Suprapubic skin (tissue), 4 donors: ENCODE measurements at regions not wholly inside any gene's neighbourhood (a gene's known extent, or its start where the extent isn't known, plus 50 kb on each side); places are given as distances from the start of the nearest gene placed in this dataset.
A peak's percentile ranks its signal among the peaks of the same experiment; 100 is the strongest.

Source experiments
- DNase-seq, 2 donors: peaks; one replicate each; pipeline ENCODE4 v3.0.0-alpha.2; 2019; ENCODE audit warnings: low spot score in 2 of 2
- H3K27ac ChIP-seq: fragments of 200-600 bp; sonication (generic); one replicate; pipeline ENCODE4 v1.5.1; 2019
- H3K27me3 ChIP-seq: fragments of 200-600 bp; sonication (generic); one replicate; pipeline ENCODE4 v1.5.1; 2019
- H3K36me3 ChIP-seq: fragments of 200-600 bp; sonication (generic); one replicate; pipeline ENCODE4 v1.5.1; 2019
- H3K4me1 ChIP-seq: fragments of 200-600 bp; sonication (generic); one replicate; pipeline ENCODE4 v1.5.1; 2019
- H3K4me3 ChIP-seq: fragments of 200-600 bp; sonication (generic); one replicate; pipeline ENCODE4 v1.5.1; 2019; ENCODE audit warnings: mild to moderate bottlenecking
- H3K9me3 ChIP-seq: fragments of 200-600 bp; sonication (generic); one replicate; pipeline ENCODE4 v1.5.1; 2019
- CTCF ChIP-seq, 2 donors: fragments of 200-600 bp in 1 of 2; fragments of 450-650 bp in 1 of 2; sonication (generic) in 1 of 2; IDR thresholded peaks; one replicate each; pipeline ENCODE4 v1.5.1; 2016 to 2019; ENCODE audit warnings: antibody characterized with exemption in 2 of 2, mild to moderate bottlenecking in 1 of 2, moderate library complexity in 1 of 2
- EP300 ChIP-seq: sonication (generic); formaldehyde crosslinking; IDR thresholded peaks from one replicate; pipeline ENCODE4 v1.6.1; 2017; ENCODE audit warnings: antibody characterized with exemption
- POLR2A ChIP-seq, 2 donors: fragments of 450-650 bp; IDR thresholded peaks; one replicate each; pipeline ENCODE4 v1.6.1; 2017; ENCODE audit warnings: antibody characterized with exemption in 2 of 2, mild to moderate bottlenecking in 2 of 2, moderate library complexity in 2 of 2
- POLR2AphosphoS5 ChIP-seq, 3 donors: sonication (generic); formaldehyde crosslinking; IDR thresholded peaks; one replicate each; pipeline ENCODE4 v1.6.1; 2017; ENCODE audit warnings: antibody characterized with exemption in 3 of 3
- WGBS: methylation state at CpG from one replicate; pipeline ENCODE4 v1.1.5; 2018; 5-methylcytosine and 5-hydroxymethylcytosine counted together

GRCh38 chr22:48755059-48755949, 1072.4 kb downstream of the BRD1 start:
- no peak for TF ChIP-seq EP300
- no peaks in the 10 kb centered on the region for H3K4me1 ChIP-seq
- H3K9me3 ChIP-seq: no peaks in the 10 kb centered on the region
- H3K4me3 ChIP-seq: no peak overlapping the region
- peak in 1 of 2 donors; percentile 64 for DNase-seq
- 90% methylated on average over 7 of the region's 19 CpGs for WGBS
- no peaks in the 10 kb centered on the region for H3K36me3 ChIP-seq
- no peaks in the 10 kb centered on the region for H3K27me3 ChIP-seq
- no peak overlapping the region for H3K27ac ChIP-seq

- Histone ChIP-seq H3K4me1 (no peaks in the 10 kb centered on the region), H3K9me3 (no peaks in the 10 kb centered on the region), H3K4me3 (no peak overlapping the region), H3K27ac (no peak overlapping the region), H3K27me3 (no peaks in the 10 kb centered on the region), H3K36me3 (no peaks in the 10 kb centered on the region)
- no peak for TF ChIP-seq POLR2A (IDR thresholded peaks at IDR 0.05)
- TF ChIP-seq POLR2AphosphoS5 (IDR thresholded peaks at IDR 0.05): no peak
- TF ChIP-seq CTCF (IDR thresholded peaks at IDR 0.05): no peak
- TF ChIP-seq EP300: no peak
- peak in 1 of 2 donors; percentile 65 for DNase-seq
- 91% methylated on average over 4 of the region's 10 CpGs for WGBS
These were observed 1073.0 kb downstream of the BRD1 start for GRCh38 chr22:48754611-48755058.

- H3K36me3 ChIP-seq: no peaks in the 10 kb centered on the region
- no peak for TF ChIP-seq EP300
- no peak for TF ChIP-seq POLR2A (IDR thresholded peaks at IDR 0.05)
- no peak for TF ChIP-seq CTCF (IDR thresholded peaks at IDR 0.05)
- TF ChIP-seq POLR2AphosphoS5 (IDR thresholded peaks at IDR 0.05): no peak
- no peak overlapping the region for H3K27ac ChIP-seq
- peak in 1 of 2 donors; percentile 63 for DNase-seq
- 81% methylated on average over 4 of the region's 25 CpGs for WGBS
- no peaks in the 10 kb centered on the region for H3K4me1 ChIP-seq
- H3K4me3 ChIP-seq: no peak overlapping the region
- no peaks in the 10 kb centered on the region for H3K27me3 ChIP-seq
- H3K9me3 ChIP-seq: no peaks in the 10 kb centered on the region
These were observed 1073.7 kb downstream of the BRD1 start for GRCh38 chr22:48753752-48754517.

GRCh38 chr22:48753381-48753730, 1074.3 kb downstream of the BRD1 start:
- DNase-seq: no peak
- Histone ChIP-seq H3K4me3 (no peak overlapping the region), H3K27ac (no peak overlapping the region), H3K4me1 (no peaks in the 10 kb centered on the region), H3K36me3 (no peaks in the 10 kb centered on the region), H3K27me3 (no peaks in the 10 kb centered on the region), H3K9me3 (no peaks in the 10 kb centered on the region)
- no peak for TF ChIP-seq POLR2A (IDR thresholded peaks at IDR 0.05)
- no peak for TF ChIP-seq CTCF (IDR thresholded peaks at IDR 0.05)
- TF ChIP-seq POLR2AphosphoS5 (IDR thresholded peaks at IDR 0.05): no peak
- no peak for TF ChIP-seq EP300
- 89% methylated on average over 10 of the region's 10 CpGs for WGBS

GRCh38 chr22:48752451-48753380, 1075.0 kb downstream of the BRD1 start:
- H3K27ac ChIP-seq: no peak overlapping the region
- H3K4me3 ChIP-seq: no peak overlapping the region
- H3K9me3 ChIP-seq: no peaks in the 10 kb centered on the region
- peak in 1 of 2 donors; percentile 63 for DNase-seq
- no peaks in the 10 kb centered on the region for H3K27me3 ChIP-seq
- no peaks in the 10 kb centered on the region for H3K36me3 ChIP-seq
- WGBS: 71% methylated on average over 8 of the region's 22 CpGs
- TF ChIP-seq POLR2AphosphoS5 (IDR thresholded peaks at IDR 0.05): no peak
- TF ChIP-seq EP300: no peak
- TF ChIP-seq POLR2A (IDR thresholded peaks at IDR 0.05): no peak
- TF ChIP-seq CTCF (IDR thresholded peaks at IDR 0.05): no peak
- H3K4me1 ChIP-seq: no peaks in the 10 kb centered on the region
